HL-60 (cell line): ENCODE measurements at regions not wholly inside any gene's neighbourhood (a gene's known extent, or its start where the extent isn't known, plus 50 kb on each side); places are given as distances from the start of the nearest gene placed in this dataset.

Experiments used
- DNase-seq, 2 experiments: peaks; one replicate each; pipeline ENCODE4 v3.0.0-alpha.2; 2010 to 2020; ENCODE audit warnings: low read depth in 1 of 2, low spot score in 1 of 2
- H3K27ac ChIP-seq: fragments of 250-450 bp; sonication (Bioruptor Pico); replicated peaks from 2 replicates; pipeline ENCODE4 v1.5.1; 2020; ENCODE audit warnings: mild to moderate bottlenecking, moderate library complexity
- H3K27me3 ChIP-seq: fragments of 250-450 bp; sonication (Bioruptor Pico); 2 replicates; pipeline ENCODE4 v1.5.1; 2021; ENCODE audit warnings: mild to moderate bottlenecking, moderate library complexity; ENCODE audit not compliant: insufficient read depth, poor library complexity, severe bottlenecking
- H3K4me3 ChIP-seq: replicated peaks from 2 replicates; pipeline ENCODE4 v1.5.1; 2011; ENCODE audit warnings: mild to moderate bottlenecking, control low read depth, low read length; ENCODE audit not compliant: insufficient read depth
- GABPA ChIP-seq: IDR thresholded peaks from 2 replicates; pipeline ENCODE4 v1.6.1; 2012; ENCODE audit warnings: low read depth
- POLR2AphosphoS5 ChIP-seq: IDR thresholded peaks from 2 replicates; pipeline ENCODE4 v1.6.1; 2012; ENCODE audit warnings: low read depth
- REST ChIP-seq: IDR thresholded peaks from 2 replicates; pipeline ENCODE4 v1.6.1; 2012; ENCODE audit warnings: low read depth; ENCODE audit not compliant: insufficient replicate concordance
- SPI1 ChIP-seq: IDR thresholded peaks from 2 replicates; pipeline ENCODE4 v1.6.1; 2012; ENCODE audit warnings: low read depth, mild to moderate bottlenecking, borderline replicate concordance
- TF ChIP-seq, protein P1 (sequence below): IDR thresholded peaks from one replicate; pipeline ENCODE4 v1.5.1; 2011; ENCODE audit warnings: low read length, control low read depth, inconsistent platforms; ENCODE audit not compliant: insufficient read depth

- no peaks in the 10 kb centered on the region for H3K27me3 ChIP-seq
- H3K27ac ChIP-seq: no peak overlapping the region
- H3K4me3 ChIP-seq: no peak overlapping the region
- DNase-seq: no peak
- TF ChIP-seq SPI1 (no peak), REST (no peak), GABPA (no peak), POLR2AphosphoS5 (no peak)
- TF ChIP-seq, protein P1, sequence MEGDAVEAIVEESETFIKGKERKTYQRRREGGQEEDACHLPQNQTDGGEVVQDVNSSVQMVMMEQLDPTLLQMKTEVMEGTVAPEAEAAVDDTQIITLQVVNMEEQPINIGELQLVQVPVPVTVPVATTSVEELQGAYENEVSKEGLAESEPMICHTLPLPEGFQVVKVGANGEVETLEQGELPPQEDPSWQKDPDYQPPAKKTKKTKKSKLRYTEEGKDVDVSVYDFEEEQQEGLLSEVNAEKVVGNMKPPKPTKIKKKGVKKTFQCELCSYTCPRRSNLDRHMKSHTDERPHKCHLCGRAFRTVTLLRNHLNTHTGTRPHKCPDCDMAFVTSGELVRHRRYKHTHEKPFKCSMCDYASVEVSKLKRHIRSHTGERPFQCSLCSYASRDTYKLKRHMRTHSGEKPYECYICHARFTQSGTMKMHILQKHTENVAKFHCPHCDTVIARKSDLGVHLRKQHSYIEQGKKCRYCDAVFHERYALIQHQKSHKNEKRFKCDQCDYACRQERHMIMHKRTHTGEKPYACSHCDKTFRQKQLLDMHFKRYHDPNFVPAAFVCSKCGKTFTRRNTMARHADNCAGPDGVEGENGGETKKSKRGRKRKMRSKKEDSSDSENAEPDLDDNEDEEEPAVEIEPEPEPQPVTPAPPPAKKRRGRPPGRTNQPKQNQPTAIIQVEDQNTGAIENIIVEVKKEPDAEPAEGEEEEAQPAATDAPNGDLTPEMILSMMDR: no peak
Observed at GRCh38 chr22:42196454-42196853, 65.8 kb upstream of the CYP2D6 start.

DNA sequence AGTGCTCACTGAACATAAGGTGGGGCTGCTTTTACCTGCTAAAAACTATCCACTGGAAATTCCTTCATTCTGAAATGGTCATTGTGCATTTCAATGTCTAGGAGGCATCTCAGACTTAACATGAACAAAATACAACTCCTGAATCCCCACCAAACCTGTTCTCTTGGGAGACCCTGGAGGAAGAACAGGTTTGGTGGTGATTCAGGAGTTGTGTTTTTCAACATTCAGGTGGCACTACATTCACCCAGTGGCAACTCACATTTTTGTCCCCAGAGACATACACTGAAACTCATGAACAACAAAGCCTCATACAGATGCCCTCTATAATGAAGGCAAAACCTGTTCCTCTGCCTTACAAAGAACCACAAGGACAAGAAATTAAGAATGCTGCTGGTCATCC lies 64.3 kb upstream of the CYP2D6 start:
- TF ChIP-seq REST (no peak), GABPA (no peak), SPI1 (no peak), POLR2AphosphoS5 (no peak)
- TF ChIP-seq, protein P1: no peak
- DNase-seq: no peak
- Histone ChIP-seq H3K27me3 (no peaks in the 10 kb centered on the region), H3K27ac (no peak overlapping the region), H3K4me3 (no peak overlapping the region)

- H3K27me3 ChIP-seq: no peaks in the 10 kb centered on the region
- H3K27ac ChIP-seq: no peak overlapping the region
- DNase-seq: no peak
- TF ChIP-seq SPI1: no peak
- TF ChIP-seq REST: no peak
- no peak for TF ChIP-seq GABPA
- H3K4me3 ChIP-seq: no peak overlapping the region
Observed at GRCh38 chr22:42194104-42194851, 63.7 kb upstream of the CYP2D6 start.
